Right ventricle myocardium superior (tissue), 1 donor: ENCODE measurements at regions not wholly inside any gene's neighbourhood (a gene's known extent, or its start where the extent isn't known, plus 50 kb on each side); places are given as distances from the start of the nearest gene placed in this dataset.
"Not testable (repeated sequence)": the region's sequence is repeated elsewhere in the genome, so short reads cannot be mapped to it uniquely, and the experiment has no call there.

Experiments
- ATAC-seq: fragments of 200-7000 bp; cut with Tn5 transposase; one replicate; pipeline ENCODE4 v1.9.1; 2020; ENCODE audit warnings: mild to moderate bottlenecking; ENCODE audit not compliant: poor library complexity
- DNase-seq: peaks from one replicate; pipeline ENCODE4 v3.0.0-alpha.2; 2020
- intact Hi-C: fragments of 100-400 bp; cut with DNase I; formaldehyde crosslinking; loops from one replicate; pipeline ENCODE4 v1.11.2; 2022
- donor health status: DM: no; HTN: yes; CAD: no; lungs with severe emphysema.

- ATAC-seq (no peak), DNase-seq (no peak)
- intact Hi-C loops = no loop called here
These were observed 231.3 kb downstream of the SETD4 start for GRCh38 chr21:35829067-35829466.

- intact Hi-C loops = no loop called here
- no peak for ATAC-seq
- DNase-seq = no peak
These were observed 232.2 kb downstream of the SETD4 start for GRCh38 chr21:35828161-35828560.

GRCh38 chr21:35827004-35827403 lies 233.3 kb downstream of the SETD4 start:
- no peak for DNase-seq
- ATAC-seq = no peak
- intact Hi-C loops = no loop called here

GRCh38 chr21:35825370-35826353 lies 234.7 kb downstream of the SETD4 start:
- DNase-seq (no peak), ATAC-seq (no peak)
- intact Hi-C loops = no loop called here

- DNase-seq = no peak
- no peak for ATAC-seq
- intact Hi-C loops = no loop called here
These were observed 236.2 kb downstream of the SETD4 start for GRCh38 chr21:35824136-35824535.

- no peak for DNase-seq
- ATAC-seq = no peak
- intact Hi-C loops = no loop called here
These were observed 241.2 kb downstream of the SETD4 start for GRCh38 chr21:35819134-35819533.

GRCh38 chr21:35818597-35818996 lies 241.7 kb downstream of the SETD4 start:
- DNase-seq (no peak), ATAC-seq (no peak)
- intact Hi-C loops = no loop called here

GRCh38 chr21:35814858-35815619 lies 245.3 kb downstream of the SETD4 start:
- intact Hi-C loops = no loop called here
- no peak for ATAC-seq
- DNase-seq = no peak

GRCh38 chr21:35812679-35813078 lies 247.6 kb downstream of the SETD4 start:
- no peak for DNase-seq
- ATAC-seq = no peak
- intact Hi-C loops = no loop called here

- intact Hi-C loops = no loop called here
- ATAC-seq (no peak), DNase-seq (no peak)
These were observed 249.0 kb downstream of the SETD4 start for GRCh38 chr21:35811191-35811806.

GRCh38 chr21:35810431-35810970 lies 249.8 kb downstream of the SETD4 start:
- intact Hi-C loops = no loop called here
- ATAC-seq = no peak
- no peak for DNase-seq

- DNase-seq (no peak), ATAC-seq (no peak)
- intact Hi-C loops = no loop called here
These were observed 258.9 kb downstream of the SETD4 start for GRCh38 chr21:35801391-35801790.

- intact Hi-C loops, ATAC-seq: not testable (repeated sequence)
These were observed 259.4 kb downstream of the SETD4 start for GRCh38 chr21:35800796-35801385.

GRCh38 chr21:35796844-35797243 lies 263.5 kb downstream of the SETD4 start:
- intact Hi-C loops = no loop called here
- no peak for DNase-seq
- ATAC-seq = no peak

More at GRCh38 chr21:35800796-35801385, 259.4 kb downstream of the SETD4 start:
- not testable (repeated sequence) for DNase-seq

- DNase-seq, intact Hi-C loops, ATAC-seq: not testable (repeated sequence)
These were observed 265.8 kb downstream of the SETD4 start for GRCh38 chr21:35794527-35794926.

GRCh38 chr21:35792569-35793305 lies 267.6 kb downstream of the SETD4 start:
- intact Hi-C loops = no loop called here
- DNase-seq (no peak), ATAC-seq (no peak)

- DNase-seq = no peak
- intact Hi-C loops = no loop called here
- ATAC-seq = no peak
These were observed 268.6 kb downstream of the SETD4 start for GRCh38 chr21:35791541-35792325.
